Uterus (tissue), 2 donors: ENCODE measurements at regions not wholly inside any gene's neighbourhood (a gene's known extent, or its start where the extent isn't known, plus 50 kb on each side); places are given as distances from the start of the nearest gene placed in this dataset.

ENCODE experiments used
- POLR2A ChIP-seq, 2 donors: fragments of 450-650 bp; IDR thresholded peaks; one replicate each; pipeline ENCODE4 v1.6.1; 2016; ENCODE audit warnings: antibody characterized with exemption in 2 of 2, mild to moderate bottlenecking in 1 of 2, moderate library complexity in 1 of 2
- TF ChIP-seq, protein P1 (sequence below), 4 experiments: fragments of 200-600 bp in 2 of 4; fragments of 450-650 bp in 2 of 4; sonication (generic) in 2 of 4; IDR thresholded peaks; one replicate each; pipeline ENCODE4 v1.5.1; 2016 to 2019; ENCODE audit warnings: antibody characterized with exemption in 4 of 4, mild to moderate bottlenecking in 2 of 4, moderate library complexity in 1 of 4

DNA sequence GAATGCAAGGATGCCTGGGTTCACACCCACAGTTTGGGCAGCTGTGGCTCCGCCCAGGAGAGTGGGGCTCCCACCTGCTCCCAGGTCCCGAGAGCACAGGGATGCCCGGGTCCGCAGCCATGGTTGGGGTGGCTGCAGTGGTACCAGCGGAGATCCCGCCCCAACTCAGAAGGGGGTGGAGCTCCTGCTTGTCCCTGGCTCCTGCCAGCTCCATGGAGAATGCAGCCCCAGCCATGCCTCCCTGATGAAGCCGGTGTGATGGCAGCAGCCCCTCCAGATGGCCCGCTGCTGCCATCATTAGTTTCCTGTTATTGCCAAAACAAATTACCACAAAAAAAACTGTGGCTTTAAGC is 113.1 kb upstream of the RUNX3 start:
- TF ChIP-seq, protein P1, sequence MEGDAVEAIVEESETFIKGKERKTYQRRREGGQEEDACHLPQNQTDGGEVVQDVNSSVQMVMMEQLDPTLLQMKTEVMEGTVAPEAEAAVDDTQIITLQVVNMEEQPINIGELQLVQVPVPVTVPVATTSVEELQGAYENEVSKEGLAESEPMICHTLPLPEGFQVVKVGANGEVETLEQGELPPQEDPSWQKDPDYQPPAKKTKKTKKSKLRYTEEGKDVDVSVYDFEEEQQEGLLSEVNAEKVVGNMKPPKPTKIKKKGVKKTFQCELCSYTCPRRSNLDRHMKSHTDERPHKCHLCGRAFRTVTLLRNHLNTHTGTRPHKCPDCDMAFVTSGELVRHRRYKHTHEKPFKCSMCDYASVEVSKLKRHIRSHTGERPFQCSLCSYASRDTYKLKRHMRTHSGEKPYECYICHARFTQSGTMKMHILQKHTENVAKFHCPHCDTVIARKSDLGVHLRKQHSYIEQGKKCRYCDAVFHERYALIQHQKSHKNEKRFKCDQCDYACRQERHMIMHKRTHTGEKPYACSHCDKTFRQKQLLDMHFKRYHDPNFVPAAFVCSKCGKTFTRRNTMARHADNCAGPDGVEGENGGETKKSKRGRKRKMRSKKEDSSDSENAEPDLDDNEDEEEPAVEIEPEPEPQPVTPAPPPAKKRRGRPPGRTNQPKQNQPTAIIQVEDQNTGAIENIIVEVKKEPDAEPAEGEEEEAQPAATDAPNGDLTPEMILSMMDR (IDR thresholded peaks at IDR 0.05) = no peak
- no peak for TF ChIP-seq POLR2A (IDR thresholded peaks at IDR 0.05)
